ENCODE measurements at regions not wholly inside any gene's neighbourhood (a gene's known extent, or its start where the extent isn't known, plus 50 kb on each side); places are given as distances from the start of the nearest gene placed in this dataset.
A peak's percentile ranks its signal among the peaks of the same experiment; 100 is the strongest.
"Not testable (repeated sequence)": the region's sequence is repeated elsewhere in the genome, so short reads cannot be mapped to it uniquely, and the experiment has no call there.

DNA sequence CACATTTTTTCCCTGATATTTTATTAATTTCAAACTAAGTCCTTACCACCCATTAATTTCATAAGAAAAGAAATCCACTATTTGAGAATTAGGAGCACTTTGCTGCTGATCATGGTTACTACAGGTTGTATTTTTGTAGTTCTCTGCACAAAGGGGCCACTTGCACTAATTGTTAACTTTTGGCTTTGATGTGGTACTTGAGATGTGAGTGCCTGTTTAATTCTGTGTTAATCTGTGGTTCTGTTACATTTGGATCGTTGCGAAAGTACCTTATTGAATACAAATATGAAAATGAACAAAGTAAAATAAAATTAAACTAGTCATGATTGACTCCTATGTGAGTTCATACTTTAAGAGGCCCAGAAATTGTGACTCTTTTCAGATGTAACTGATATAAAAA, 374.9 kb upstream of the RGS6 start:
- TF ChIP-seq, protein P1, sequence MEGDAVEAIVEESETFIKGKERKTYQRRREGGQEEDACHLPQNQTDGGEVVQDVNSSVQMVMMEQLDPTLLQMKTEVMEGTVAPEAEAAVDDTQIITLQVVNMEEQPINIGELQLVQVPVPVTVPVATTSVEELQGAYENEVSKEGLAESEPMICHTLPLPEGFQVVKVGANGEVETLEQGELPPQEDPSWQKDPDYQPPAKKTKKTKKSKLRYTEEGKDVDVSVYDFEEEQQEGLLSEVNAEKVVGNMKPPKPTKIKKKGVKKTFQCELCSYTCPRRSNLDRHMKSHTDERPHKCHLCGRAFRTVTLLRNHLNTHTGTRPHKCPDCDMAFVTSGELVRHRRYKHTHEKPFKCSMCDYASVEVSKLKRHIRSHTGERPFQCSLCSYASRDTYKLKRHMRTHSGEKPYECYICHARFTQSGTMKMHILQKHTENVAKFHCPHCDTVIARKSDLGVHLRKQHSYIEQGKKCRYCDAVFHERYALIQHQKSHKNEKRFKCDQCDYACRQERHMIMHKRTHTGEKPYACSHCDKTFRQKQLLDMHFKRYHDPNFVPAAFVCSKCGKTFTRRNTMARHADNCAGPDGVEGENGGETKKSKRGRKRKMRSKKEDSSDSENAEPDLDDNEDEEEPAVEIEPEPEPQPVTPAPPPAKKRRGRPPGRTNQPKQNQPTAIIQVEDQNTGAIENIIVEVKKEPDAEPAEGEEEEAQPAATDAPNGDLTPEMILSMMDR (conservative IDR thresholded peaks at IDR 0.05; ENCODE audit: low read depth, low read length) = no peak
- DNase-seq (ENCODE audit: low read depth) = no peak
- no peak overlapping the region for H3K4me3 ChIP-seq (ENCODE audit: low read length)

DNA sequence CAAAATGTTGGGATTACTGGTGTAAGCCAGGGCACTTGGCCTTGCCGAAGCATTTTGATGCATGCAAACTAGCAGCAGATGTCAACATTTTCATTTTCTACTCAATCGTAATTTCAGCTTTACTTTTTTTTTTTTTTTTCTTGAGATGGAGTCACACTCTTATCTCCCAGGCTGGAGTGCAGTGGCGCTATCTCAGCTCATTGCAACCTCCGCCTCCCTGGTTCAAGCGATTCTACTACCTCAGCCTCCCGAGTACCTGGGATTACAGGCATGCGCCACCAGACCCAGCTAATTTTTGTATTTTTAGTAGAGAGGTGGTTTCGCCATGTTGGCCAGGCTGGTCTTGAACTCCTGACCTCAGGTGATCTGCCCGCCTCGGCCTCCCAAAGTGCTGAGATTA, 373.3 kb upstream of the RGS6 start:
- not testable (repeated sequence) for DNase-seq (ENCODE audit: low read depth); H3K4me3 ChIP-seq (ENCODE audit: low read length)

DNA sequence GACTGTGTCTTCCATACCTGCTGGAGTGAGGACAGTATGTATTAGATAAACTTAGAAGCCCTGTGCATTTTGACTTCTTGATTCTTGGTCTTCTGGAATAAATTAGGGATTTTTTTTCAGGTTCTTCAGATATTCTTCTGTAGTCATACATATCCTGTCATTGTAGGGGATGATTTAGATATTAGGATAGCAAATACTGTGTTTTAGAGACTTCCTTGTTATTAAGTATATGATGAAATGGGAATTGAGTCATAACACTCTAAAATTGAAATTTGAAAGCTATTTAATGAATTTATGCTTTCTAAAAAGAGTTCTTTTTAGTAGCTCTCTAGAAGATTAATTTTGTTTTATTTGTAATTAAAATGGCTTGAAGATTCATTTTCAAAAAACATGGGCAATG, 371.5 kb upstream of the RGS6 start:
- no peak overlapping the region for H3K4me3 ChIP-seq (ENCODE audit: low read length)
- no peak for DNase-seq (ENCODE audit: low read depth)
- TF ChIP-seq, protein P1 (conservative IDR thresholded peaks at IDR 0.05; ENCODE audit: low read depth, low read length) = no peak

DNA sequence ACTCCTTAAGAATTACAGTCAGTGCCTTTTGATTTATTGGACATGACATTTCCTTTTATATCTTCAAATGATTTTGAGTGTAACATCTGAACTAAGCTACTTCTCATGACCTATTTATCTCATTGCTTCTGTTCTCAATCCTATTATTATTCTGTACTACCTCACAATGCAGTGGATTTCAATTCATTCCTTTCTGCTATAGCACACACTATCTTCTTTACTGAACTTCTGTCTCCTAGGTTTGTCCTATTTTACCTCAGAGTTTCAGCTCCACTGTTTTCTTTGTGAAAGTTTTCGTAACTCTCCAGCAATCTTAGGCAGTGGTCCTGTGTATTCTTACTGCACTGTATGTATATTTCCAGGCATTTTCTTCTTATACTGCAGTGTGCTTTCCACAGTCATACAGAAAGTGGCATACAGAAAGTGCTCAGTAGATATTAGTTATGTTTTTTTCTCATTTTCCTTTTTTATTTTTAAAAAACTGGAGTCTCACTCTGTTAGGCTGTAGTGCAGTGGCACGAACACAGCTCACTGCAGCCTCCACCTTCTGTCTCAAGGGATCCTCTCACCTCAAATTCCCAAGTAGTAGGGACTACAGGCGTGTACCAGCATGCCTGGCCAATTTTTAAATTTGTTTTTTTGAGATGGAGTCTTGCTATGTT, 368.6 kb upstream of the RGS6 start:
- DNase-seq (ENCODE audit: low read depth) = peak; percentile 26
- TF ChIP-seq, protein P1 (conservative IDR thresholded peaks at IDR 0.05; ENCODE audit: low read depth, low read length) = no peak
- H3K4me3 ChIP-seq (ENCODE audit: low read length) = no peak overlapping the region

DNA sequence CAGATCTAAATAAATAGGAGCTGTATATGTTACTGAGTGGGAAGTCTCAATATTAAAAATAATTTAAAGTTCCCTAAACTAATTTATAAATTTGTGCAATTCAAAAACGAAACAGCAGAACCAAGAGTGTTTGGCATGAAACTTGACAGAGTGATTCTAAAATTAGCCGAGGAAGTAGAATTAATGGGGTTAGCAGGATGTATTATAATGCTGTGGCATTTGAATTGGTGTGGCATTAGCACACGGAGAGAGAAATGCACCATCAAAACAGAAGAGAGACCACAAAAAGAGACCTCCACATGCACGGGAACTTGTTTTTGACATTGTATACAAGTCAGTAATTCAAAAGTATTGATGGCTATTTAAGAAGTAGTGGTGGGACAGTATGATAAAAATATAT, 366.0 kb upstream of the RGS6 start:
- TF ChIP-seq, protein P1 (conservative IDR thresholded peaks at IDR 0.05; ENCODE audit: low read depth, low read length) = no peak
- H3K4me3 ChIP-seq (ENCODE audit: low read length) = no peak overlapping the region
- no peak for DNase-seq (ENCODE audit: low read depth)

DNA sequence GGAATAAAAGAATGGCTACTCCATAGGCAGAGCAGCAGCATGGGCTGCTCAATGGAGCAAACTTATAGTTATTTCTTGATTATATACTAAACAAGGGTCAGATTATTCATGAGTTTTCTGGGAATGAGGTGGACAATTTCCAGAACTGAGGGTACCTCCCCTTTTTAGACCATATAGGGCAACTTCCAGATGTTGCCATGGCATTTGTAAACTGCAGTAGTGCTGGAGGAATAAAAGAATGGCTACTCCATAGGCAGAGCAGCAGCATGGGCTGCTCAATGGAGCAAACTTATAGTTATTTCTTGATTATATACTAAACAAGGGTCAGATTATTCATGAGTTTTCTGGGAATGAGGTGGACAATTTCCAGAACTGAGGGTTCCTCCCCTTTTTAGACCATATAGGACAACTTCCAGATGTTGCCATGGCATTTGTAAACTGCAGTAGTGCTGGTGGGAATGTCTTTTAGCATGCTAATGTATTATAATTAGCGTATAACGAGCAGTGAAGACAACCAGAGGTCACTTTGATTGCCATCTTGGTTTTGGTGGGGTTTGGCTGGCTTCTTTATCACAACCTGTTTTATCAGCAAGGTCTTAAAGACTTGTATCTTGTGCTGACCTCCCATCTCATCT, 364.6 kb upstream of the RGS6 start:
- not testable (repeated sequence) for H3K4me3 ChIP-seq (ENCODE audit: low read length); DNase-seq (ENCODE audit: low read depth)

DNA sequence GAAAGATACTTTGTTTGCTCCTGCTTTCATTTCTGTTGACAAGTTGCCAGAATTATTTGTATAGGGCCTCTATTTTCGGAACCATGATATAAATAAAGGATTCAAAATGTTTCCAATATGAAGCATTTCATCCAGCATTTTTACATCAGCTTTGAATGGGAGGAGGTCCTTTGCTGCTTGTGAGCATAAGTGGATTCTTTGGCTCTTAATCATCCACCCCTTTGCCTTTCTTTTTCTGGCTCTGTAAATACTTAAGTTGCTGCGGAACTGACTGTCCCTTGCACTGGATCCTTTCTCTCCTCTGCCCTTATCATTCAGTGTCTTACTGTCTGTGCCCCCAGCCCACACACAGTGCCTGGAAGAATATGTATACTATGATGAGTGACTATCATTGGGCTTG, 357.3 kb upstream of the RGS6 start:
- H3K4me3 ChIP-seq (ENCODE audit: low read length) = no peak overlapping the region
- TF ChIP-seq, protein P1 (conservative IDR thresholded peaks at IDR 0.05; ENCODE audit: low read depth, low read length) = no peak
- no peak for DNase-seq (ENCODE audit: low read depth)

DNA sequence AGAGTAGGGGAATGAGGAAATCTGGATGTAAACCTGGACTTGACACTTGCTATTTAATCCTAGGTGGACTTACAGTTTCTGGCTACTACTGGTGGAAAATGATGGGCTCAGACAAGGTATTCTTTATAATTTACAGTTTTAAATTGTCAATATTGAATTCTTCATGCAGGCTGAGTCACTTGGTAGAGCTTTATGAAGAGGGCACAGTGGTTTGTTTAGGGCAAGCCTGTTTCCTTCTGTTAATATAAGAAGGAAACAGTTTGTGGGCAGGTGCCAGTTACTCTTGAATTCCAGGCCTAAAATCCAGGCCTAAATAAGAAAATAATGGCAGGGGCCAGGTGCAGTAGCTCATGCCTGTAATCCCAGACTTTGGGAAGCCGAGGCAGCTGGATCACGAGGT, 355.8 kb upstream of the RGS6 start:
- TF ChIP-seq, protein P1 (conservative IDR thresholded peaks at IDR 0.05; ENCODE audit: low read depth, low read length) = no peak
- H3K4me3 ChIP-seq (ENCODE audit: low read length) = no peak overlapping the region
- no peak for DNase-seq (ENCODE audit: low read depth)
